ENCODE measurements at regions not wholly inside any gene's neighbourhood (a gene's known extent, or its start where the extent isn't known, plus 50 kb on each side); places are given as distances from the start of the nearest gene placed in this dataset.

- in situ Hi-C loops (cut with HindIII; ENCODE audit: low pct_ligation_motif_present, low pct_unique_long_range_greater_than_20kb, low sequenced_read_pairs) = no loop called here
- no peak for DNase-seq
Observed at GRCh38 chr1:55374216-55374615, 159.1 kb upstream of the USP24 start.

- DNase-seq = no peak
- in situ Hi-C loops (cut with HindIII; ENCODE audit: low pct_ligation_motif_present, low pct_unique_long_range_greater_than_20kb, low sequenced_read_pairs) = no loop called here
Observed at GRCh38 chr1:55369474-55369873, 154.3 kb upstream of the USP24 start.

GRCh38 chr1:55368698-55369097 lies 153.5 kb upstream of the USP24 start:
- DNase-seq = no peak
- in situ Hi-C loops (cut with HindIII; ENCODE audit: low pct_ligation_motif_present, low pct_unique_long_range_greater_than_20kb, low sequenced_read_pairs) = no loop called here

- in situ Hi-C loops (cut with HindIII; ENCODE audit: low pct_ligation_motif_present, low pct_unique_long_range_greater_than_20kb, low sequenced_read_pairs) = no loop called here
Observed at GRCh38 chr1:55367273-55367672, 152.1 kb upstream of the USP24 start.

GRCh38 chr1:55364216-55364615 lies 149.1 kb upstream of the USP24 start:
- in situ Hi-C loops (cut with HindIII; ENCODE audit: low pct_ligation_motif_present, low pct_unique_long_range_greater_than_20kb, low sequenced_read_pairs) = no loop called here
- no peak for DNase-seq

More at GRCh38 chr1:55367273-55367672, 152.1 kb upstream of the USP24 start:
- no peak for DNase-seq

GRCh38 chr1:55363268-55363667 lies 148.1 kb upstream of the USP24 start:
- in situ Hi-C loops (cut with HindIII; ENCODE audit: low pct_ligation_motif_present, low pct_unique_long_range_greater_than_20kb, low sequenced_read_pairs) = no loop called here
- DNase-seq = no peak

GRCh38 chr1:55362558-55362957 lies 147.4 kb upstream of the USP24 start:
- no peak for DNase-seq
- in situ Hi-C loops (cut with HindIII; ENCODE audit: low pct_ligation_motif_present, low pct_unique_long_range_greater_than_20kb, low sequenced_read_pairs) = no loop called here

GRCh38 chr1:55359611-55360010 lies 144.4 kb upstream of the USP24 start:
- no peak for DNase-seq
- in situ Hi-C loops (cut with HindIII; ENCODE audit: low pct_ligation_motif_present, low pct_unique_long_range_greater_than_20kb, low sequenced_read_pairs) = no loop called here

- DNase-seq = no peak
- in situ Hi-C loops (cut with HindIII; ENCODE audit: low pct_ligation_motif_present, low pct_unique_long_range_greater_than_20kb, low sequenced_read_pairs) = no loop called here
Observed at GRCh38 chr1:55358581-55358980, 143.4 kb upstream of the USP24 start.

GRCh38 chr1:55355549-55355948 lies 140.4 kb upstream of the USP24 start:
- DNase-seq = no peak
- in situ Hi-C loops (cut with HindIII; ENCODE audit: low pct_ligation_motif_present, low pct_unique_long_range_greater_than_20kb, low sequenced_read_pairs) = no loop called here

GRCh38 chr1:55353707-55354620 lies 138.8 kb upstream of the USP24 start:
- in situ Hi-C loops (cut with HindIII; ENCODE audit: low pct_ligation_motif_present, low pct_unique_long_range_greater_than_20kb, low sequenced_read_pairs) = no loop called here
- no peak for DNase-seq

GRCh38 chr1:55352811-55353180 lies 137.6 kb upstream of the USP24 start:
- in situ Hi-C loops (cut with HindIII; ENCODE audit: low pct_ligation_motif_present, low pct_unique_long_range_greater_than_20kb, low sequenced_read_pairs) = no loop called here

GRCh38 chr1:55352080-55352810 lies 137.1 kb upstream of the USP24 start:
- in situ Hi-C loops (cut with HindIII; ENCODE audit: low pct_ligation_motif_present, low pct_unique_long_range_greater_than_20kb, low sequenced_read_pairs) = no loop called here
- no peak for DNase-seq

More at GRCh38 chr1:55352811-55353180, 137.6 kb upstream of the USP24 start:
- DNase-seq = no peak

- in situ Hi-C loops (cut with HindIII; ENCODE audit: low pct_ligation_motif_present, low pct_unique_long_range_greater_than_20kb, low sequenced_read_pairs) = no loop called here
Observed at GRCh38 chr1:55348356-55348755, 133.2 kb upstream of the USP24 start.

GRCh38 chr1:55347866-55348265 lies 132.7 kb upstream of the USP24 start:
- no peak for DNase-seq
- in situ Hi-C loops (cut with HindIII; ENCODE audit: low pct_ligation_motif_present, low pct_unique_long_range_greater_than_20kb, low sequenced_read_pairs) = no loop called here

More at GRCh38 chr1:55348356-55348755, 133.2 kb upstream of the USP24 start:
- DNase-seq = no peak

GRCh38 chr1:55347041-55347440 lies 131.9 kb upstream of the USP24 start:
- in situ Hi-C loops (cut with HindIII; ENCODE audit: low pct_ligation_motif_present, low pct_unique_long_range_greater_than_20kb, low sequenced_read_pairs) = no loop called here
- DNase-seq = no peak

GRCh38 chr1:55346586-55346985 lies 131.4 kb upstream of the USP24 start:
- in situ Hi-C loops (cut with HindIII; ENCODE audit: low pct_ligation_motif_present, low pct_unique_long_range_greater_than_20kb, low sequenced_read_pairs) = no loop called here
- DNase-seq = no peak

GRCh38 chr1:55339681-55340080 lies 124.5 kb upstream of the USP24 start:
- in situ Hi-C loops (cut with HindIII; ENCODE audit: low pct_ligation_motif_present, low pct_unique_long_range_greater_than_20kb, low sequenced_read_pairs) = no loop called here
- no peak for DNase-seq

GRCh38 chr1:55338448-55338820 lies 123.3 kb upstream of the USP24 start:
- no peak for DNase-seq
- in situ Hi-C loops (cut with HindIII; ENCODE audit: low pct_ligation_motif_present, low pct_unique_long_range_greater_than_20kb, low sequenced_read_pairs) = no loop called here

All from ACHN (cell line).